ENCODE measurements at regions not wholly inside any gene's neighbourhood (a gene's known extent, or its start where the extent isn't known, plus 50 kb on each side); places are given as distances from the start of the nearest gene placed in this dataset.

DNA sequence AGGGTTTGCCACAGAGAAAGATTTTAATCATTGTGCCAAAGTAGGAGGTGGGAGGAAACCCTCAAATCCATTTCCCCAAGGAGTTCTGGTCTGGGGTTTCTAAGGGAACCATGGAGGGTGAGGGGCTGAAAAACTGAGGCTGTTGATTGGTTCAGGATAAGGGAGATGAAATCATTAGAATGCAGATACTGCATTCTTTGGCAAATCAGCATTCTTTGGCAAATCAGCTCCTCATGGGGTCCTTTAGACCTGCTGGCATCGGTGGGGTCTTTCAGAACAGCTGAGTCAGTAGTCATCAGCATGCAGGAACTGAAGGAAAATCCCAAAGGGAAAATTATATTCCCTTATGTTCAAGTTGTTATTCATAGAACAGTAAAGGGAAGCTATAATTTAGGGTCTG, 585.5 kb downstream of the ISL1 start:
- H3K4me3 ChIP-seq (ENCODE audit: low read length): no peak overlapping the region
- TF ChIP-seq, protein P1, sequence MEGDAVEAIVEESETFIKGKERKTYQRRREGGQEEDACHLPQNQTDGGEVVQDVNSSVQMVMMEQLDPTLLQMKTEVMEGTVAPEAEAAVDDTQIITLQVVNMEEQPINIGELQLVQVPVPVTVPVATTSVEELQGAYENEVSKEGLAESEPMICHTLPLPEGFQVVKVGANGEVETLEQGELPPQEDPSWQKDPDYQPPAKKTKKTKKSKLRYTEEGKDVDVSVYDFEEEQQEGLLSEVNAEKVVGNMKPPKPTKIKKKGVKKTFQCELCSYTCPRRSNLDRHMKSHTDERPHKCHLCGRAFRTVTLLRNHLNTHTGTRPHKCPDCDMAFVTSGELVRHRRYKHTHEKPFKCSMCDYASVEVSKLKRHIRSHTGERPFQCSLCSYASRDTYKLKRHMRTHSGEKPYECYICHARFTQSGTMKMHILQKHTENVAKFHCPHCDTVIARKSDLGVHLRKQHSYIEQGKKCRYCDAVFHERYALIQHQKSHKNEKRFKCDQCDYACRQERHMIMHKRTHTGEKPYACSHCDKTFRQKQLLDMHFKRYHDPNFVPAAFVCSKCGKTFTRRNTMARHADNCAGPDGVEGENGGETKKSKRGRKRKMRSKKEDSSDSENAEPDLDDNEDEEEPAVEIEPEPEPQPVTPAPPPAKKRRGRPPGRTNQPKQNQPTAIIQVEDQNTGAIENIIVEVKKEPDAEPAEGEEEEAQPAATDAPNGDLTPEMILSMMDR (IDR thresholded peaks at IDR 0.05; ENCODE audit: insufficient read depth, low read depth, low read length, missing control alignments): no peak
- no peak for DNase-seq (ENCODE audit: low read depth)

DNA sequence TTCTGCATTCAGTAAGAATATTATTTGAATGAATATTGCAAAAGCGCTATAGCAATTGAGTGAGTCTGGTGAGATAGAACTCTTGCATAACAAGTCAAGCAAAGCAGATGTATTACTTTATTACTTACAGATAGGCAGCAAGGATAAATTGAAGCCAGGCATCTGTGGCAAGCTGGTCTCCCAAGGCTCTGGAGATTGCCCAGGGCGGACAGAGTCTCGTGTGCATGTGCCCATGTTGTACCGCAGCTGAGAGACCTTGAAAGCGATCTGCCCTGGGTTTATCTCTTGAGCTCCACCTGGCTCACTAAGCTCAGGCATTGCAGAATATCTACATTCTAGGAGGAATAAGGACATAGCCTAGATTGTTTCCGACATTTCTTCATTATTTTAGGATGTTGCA, 591.6 kb downstream of the ISL1 start:
- no peak overlapping the region for H3K4me3 ChIP-seq (ENCODE audit: low read length)
- DNase-seq (ENCODE audit: low read depth): no peak
- TF ChIP-seq, protein P1 (IDR thresholded peaks at IDR 0.05; ENCODE audit: insufficient read depth, low read depth, low read length, missing control alignments): no peak

DNA sequence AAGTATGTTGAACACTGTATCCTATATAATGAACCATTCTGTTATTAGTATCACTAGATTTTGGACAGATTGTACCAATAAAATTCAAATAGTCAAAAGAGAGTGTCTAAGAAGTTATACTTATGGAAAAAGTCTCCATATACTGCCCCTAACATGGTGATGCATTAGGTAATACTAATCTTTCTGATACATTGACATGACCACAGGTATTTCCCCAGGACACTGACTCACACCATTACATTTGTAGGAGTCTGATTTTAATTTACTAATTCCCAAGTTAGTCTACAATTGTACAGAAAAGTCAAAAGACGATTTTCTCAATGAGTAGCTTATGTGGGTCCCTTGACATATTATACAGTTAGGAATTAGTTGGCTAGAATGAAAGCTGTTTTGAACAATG, 593.8 kb downstream of the ISL1 start:
- TF ChIP-seq, protein P1 (IDR thresholded peaks at IDR 0.05; ENCODE audit: insufficient read depth, low read depth, low read length, missing control alignments): no peak
- DNase-seq (ENCODE audit: low read depth): peak; percentile 54
- no peak overlapping the region for H3K4me3 ChIP-seq (ENCODE audit: low read length)

DNA sequence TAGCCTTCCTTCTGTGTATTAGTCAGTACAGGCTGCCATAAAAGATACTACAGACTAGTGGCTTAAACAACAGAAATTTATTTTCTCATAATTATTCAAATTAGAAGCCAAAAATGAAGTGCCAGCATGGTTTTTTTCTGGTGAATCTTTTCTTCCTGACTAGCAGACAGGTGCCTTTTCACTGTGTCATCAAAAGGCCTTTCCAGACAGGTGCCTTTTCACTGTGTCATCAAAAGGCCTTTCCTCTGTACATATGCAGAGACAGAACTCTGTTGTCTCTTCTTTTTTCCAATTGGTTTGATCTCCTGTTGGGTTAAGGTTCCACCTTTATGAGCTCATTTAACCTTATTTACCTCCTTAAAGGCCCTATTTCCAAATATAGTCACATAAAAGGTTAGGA, 599.9 kb downstream of the ISL1 start:
- TF ChIP-seq, protein P1 (IDR thresholded peaks at IDR 0.05; ENCODE audit: insufficient read depth, low read depth, low read length, missing control alignments): no peak
- no peak overlapping the region for H3K4me3 ChIP-seq (ENCODE audit: low read length)
- peak; percentile 13 for DNase-seq (ENCODE audit: low read depth)

DNA sequence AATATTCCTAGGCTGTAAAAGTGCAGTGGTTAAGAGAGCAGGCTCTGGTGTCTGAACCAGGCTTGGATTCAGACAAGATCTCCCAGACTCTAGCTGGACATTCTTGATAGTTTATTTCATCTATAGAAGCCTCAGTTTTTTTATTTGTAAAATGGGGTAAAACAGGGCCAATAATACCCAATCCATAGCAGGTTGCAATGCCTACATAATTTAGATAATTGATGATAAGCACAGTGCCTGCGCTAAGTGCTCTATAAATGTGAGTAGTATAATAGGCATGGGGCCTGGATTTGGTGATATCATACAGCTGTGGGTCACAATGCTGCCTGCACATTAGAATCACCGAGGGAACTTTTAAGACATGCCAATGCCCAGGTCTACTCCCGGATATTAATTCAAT, 603.5 kb downstream of the ISL1 start:
- TF ChIP-seq, protein P1 (IDR thresholded peaks at IDR 0.05; ENCODE audit: insufficient read depth, low read depth, low read length, missing control alignments): no peak
- DNase-seq (ENCODE audit: low read depth): no peak
- H3K4me3 ChIP-seq (ENCODE audit: low read length): no peak overlapping the region

DNA sequence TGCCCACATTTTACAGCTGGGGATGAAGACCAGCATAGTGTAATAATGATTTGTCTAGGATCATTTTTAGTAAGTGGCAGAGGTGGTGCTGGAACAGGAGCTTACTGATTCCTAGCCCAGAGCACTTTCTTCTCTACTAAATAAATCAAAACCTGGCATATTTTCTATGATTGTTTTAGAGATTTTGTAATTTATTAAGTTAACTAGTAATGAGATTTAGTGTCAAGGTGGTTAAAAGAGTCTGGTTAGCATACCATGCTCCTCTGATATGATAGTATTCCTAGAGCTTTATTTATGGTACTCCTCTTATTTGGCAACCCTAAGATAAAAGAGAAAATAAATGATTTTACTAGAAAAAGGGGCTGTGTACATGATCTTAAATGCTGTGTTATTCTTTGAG, 604.0 kb downstream of the ISL1 start:
- no peak for DNase-seq (ENCODE audit: low read depth)
- TF ChIP-seq, protein P1 (IDR thresholded peaks at IDR 0.05; ENCODE audit: insufficient read depth, low read depth, low read length, missing control alignments): no peak
- no peak overlapping the region for H3K4me3 ChIP-seq (ENCODE audit: low read length)

DNA sequence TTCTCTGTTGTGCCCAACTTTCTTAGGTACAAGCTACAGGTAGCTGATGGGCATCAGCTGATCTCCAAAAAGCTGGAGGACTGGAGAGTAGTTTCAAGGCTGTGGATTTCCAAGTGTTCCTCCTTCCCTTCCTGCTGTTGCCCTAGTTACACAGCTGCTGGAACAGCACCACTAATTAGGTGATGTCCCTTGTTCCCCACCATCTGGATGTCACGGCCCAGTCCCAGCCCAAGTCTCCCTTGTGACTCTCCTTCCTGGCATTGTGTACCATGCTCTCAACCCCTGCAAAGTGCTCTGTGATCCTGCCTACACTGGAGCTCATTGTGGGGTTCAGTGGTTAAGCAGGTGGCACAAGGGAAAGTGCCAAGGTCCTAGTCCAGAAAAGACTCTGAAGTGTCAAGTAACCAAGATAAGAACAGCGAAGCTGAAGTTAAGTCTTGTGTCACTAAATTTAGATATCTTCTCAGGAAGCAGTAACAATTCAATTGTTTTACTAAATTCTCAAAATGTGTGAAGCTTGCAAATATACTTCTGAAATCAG, 604.5 kb downstream of the ISL1 start:
- TF ChIP-seq, protein P1 (IDR thresholded peaks at IDR 0.05; ENCODE audit: insufficient read depth, low read depth, low read length, missing control alignments): no peak
- H3K4me3 ChIP-seq (ENCODE audit: low read length): no peak overlapping the region
- DNase-seq (ENCODE audit: low read depth): no peak

Measured in epithelial cell of esophagus (primary cell).